GM18520 (cell line): ENCODE measurements at regions not wholly inside any gene's neighbourhood (a gene's known extent, or its start where the extent isn't known, plus 50 kb on each side); places are given as distances from the start of the nearest gene placed in this dataset.

ENCODE experiments used
- ATAC-seq: cut with Tn5 transposase; IDR thresholded peaks from one replicate; pipeline ENCODE4 v1.9.1; 2021; ENCODE audit not compliant: unreplicated experiment

DNA sequence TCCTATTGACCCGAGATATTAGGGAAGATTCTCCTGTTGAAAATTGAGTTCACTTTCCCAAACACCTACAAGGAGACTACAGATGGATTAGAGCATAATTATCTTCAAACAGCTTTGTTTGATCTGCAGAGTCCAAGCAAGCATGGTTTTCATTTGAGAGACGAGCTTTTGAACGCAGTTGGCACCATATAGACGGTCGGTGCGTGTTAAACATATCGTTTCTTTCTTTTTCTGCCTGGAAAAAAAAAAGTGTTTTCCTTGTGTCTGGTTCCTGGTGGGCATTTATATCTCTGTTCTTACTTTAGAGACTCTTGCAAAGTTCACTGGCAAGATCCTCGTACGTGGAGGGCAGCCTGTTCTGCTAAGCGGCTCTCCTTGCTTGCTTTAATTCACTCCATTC, 248.9 kb downstream of the TMEM182 start:
- ATAC-seq, result no peak

DNA sequence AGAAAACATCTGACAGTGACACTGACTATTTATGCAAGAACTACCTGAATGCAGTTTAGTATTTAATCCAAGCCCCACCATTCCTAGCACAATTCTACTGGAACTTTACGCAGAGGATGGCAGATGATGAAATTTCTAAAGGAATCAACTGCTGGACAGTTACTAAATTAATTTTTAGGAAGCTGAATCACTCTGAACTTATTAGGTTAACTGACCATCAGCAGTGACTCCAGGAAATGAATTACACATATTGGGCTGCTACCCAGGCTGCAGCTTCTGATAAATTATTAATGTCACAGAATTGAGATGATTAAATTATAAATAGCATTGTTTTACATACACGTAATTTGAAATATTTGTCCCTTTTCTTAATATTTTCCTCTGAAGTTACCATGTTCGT, 250.8 kb downstream of the TMEM182 start:
- no peak for ATAC-seq

DNA sequence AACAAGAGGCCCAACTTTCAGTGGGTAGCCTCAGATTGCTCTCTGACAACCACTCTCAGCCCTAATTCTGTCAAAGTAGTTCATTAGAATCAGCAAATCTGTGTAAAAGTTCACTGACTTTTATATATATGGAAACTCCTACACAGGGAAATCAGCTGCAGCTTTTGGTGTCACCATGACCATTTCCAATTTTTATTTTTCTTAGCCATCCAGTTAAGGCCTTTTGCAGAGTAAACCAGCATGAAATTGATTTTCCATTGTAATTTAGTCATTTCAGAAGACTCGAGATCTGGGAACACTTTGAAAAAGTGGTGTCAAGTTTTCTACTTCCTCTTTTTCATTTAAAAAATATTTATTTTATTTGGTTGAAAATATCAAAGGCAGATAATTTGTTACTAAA, 263.2 kb downstream of the TMEM182 start:
- ATAC-seq, result no peak

DNA sequence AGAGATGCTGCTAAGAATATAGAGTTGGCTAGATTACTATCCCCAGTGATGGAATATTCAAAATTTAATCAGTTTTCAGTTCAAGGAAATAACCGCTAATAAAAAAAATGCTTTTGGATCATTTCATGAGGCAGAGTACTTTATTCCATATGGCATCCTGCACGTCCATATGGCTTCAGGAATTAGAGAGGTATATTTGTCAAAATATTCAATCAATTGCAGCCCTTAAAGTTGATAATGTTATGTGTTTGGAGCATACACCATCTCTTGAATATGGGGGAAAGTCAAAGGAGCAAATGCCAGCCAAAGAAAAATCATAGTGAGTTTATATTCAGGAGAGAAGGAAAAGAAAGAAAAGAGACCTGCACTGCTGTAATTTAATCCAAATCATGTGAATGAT, 266.4 kb downstream of the TMEM182 start:
- no peak for ATAC-seq
